Mesenchymal stem cell (in vitro differentiated cells and primary cell): ENCODE measurements at regions not wholly inside any gene's neighbourhood (a gene's known extent, or its start where the extent isn't known, plus 50 kb on each side); places are given as distances from the start of the nearest gene placed in this dataset.
"Not testable (repeated sequence)": the region's sequence is repeated elsewhere in the genome, so short reads cannot be mapped to it uniquely, and the experiment has no call there.

Experiments
- DNase-seq: peaks from one replicate; pipeline ENCODE4 v3.0.0-alpha.2; 2013
- H2AFZ ChIP-seq: one replicate; pipeline ENCODE4 v1.6.1; 2013; ENCODE audit warnings: low read depth, mild to moderate bottlenecking, control low read depth, inconsistent platforms, low read length, moderate library complexity
- H2AK5ac ChIP-seq: 2 replicates; pipeline ENCODE4 v1.6.1; 2013; ENCODE audit warnings: low read length, moderate library complexity, mild to moderate bottlenecking, inconsistent platforms; ENCODE audit not compliant: severe bottlenecking
- H2BK120ac ChIP-seq: one replicate; pipeline ENCODE4 v1.6.1; 2013; ENCODE audit warnings: low read depth, mild to moderate bottlenecking, inconsistent platforms, low read length, moderate library complexity
- H2BK12ac ChIP-seq, 2 experiments: one replicate each; pipeline ENCODE4 v1.6.1; 2013; ENCODE audit warnings: inconsistent platforms in 2 of 2, low read length in 2 of 2, mild to moderate bottlenecking in 2 of 2, moderate library complexity in 2 of 2, control low read depth in 1 of 2
- H2BK15ac ChIP-seq: one replicate; pipeline ENCODE4 v1.6.1; 2013; ENCODE audit warnings: mild to moderate bottlenecking, low read depth, inconsistent platforms; ENCODE audit not compliant: poor library complexity, severe bottlenecking
- H2BK5ac ChIP-seq: 2 replicates; pipeline ENCODE4 v1.6.1; 2013; ENCODE audit warnings: low read depth, mild to moderate bottlenecking, low read length, control low read depth, inconsistent platforms; ENCODE audit not compliant: poor library complexity, severe bottlenecking
- H3K14ac ChIP-seq, 2 experiments: one replicate each; pipeline ENCODE4 v1.6.1; 2013; ENCODE audit warnings: inconsistent platforms in 2 of 2, low read length in 2 of 2, control low read depth in 1 of 2, mild to moderate bottlenecking in 1 of 2, moderate library complexity in 1 of 2
- H3K18ac ChIP-seq, 2 experiments: one replicate each; pipeline ENCODE4 v1.6.1; 2013; ENCODE audit warnings: inconsistent platforms in 2 of 2, low read length in 2 of 2, control low read depth in 1 of 2, low read depth in 1 of 2, mild to moderate bottlenecking in 1 of 2
- H3K23ac ChIP-seq, 2 experiments: one replicate each; pipeline ENCODE4 v1.6.1; 2013; ENCODE audit warnings: inconsistent platforms in 2 of 2, low read length in 2 of 2, mild to moderate bottlenecking in 2 of 2, moderate library complexity in 2 of 2, control low read depth in 1 of 2
- H3K27ac ChIP-seq: 2 replicates; pipeline ENCODE4 v1.5.1; 2013; ENCODE audit warnings: mild to moderate bottlenecking, moderate library complexity, low read length, control low read depth, inconsistent platforms; ENCODE audit not compliant: poor library complexity, severe bottlenecking
- H3K27me3 ChIP-seq, 2 experiments: 2 replicates each; pipeline versions ENCODE4 v1.6.1 to v1.7.0; 2013; ENCODE audit warnings: low read length in 2 of 2, mild to moderate bottlenecking in 2 of 2, moderate library complexity in 2 of 2, control low read depth in 1 of 2, inconsistent platforms in 1 of 2; ENCODE audit not compliant: control insufficient read depth in 1 of 2, insufficient read depth in 1 of 2
- H3K36me3 ChIP-seq, 2 experiments: 2 replicates each; pipeline versions ENCODE4 v1.6.1 to v1.7.0; 2013; ENCODE audit warnings: low read length in 2 of 2, control low read depth in 1 of 2, inconsistent platforms in 1 of 2, low read depth in 1 of 2, mild to moderate bottlenecking in 1 of 2; ENCODE audit not compliant: insufficient read depth in 2 of 2, control insufficient read depth in 1 of 2
- H3K4ac ChIP-seq, 2 experiments: one replicate each; pipeline ENCODE4 v1.6.1; 2013; ENCODE audit warnings: inconsistent platforms in 2 of 2, low read length in 2 of 2, mild to moderate bottlenecking in 2 of 2, moderate library complexity in 2 of 2, control low read depth in 1 of 2, low read depth in 1 of 2
- H3K4me1 ChIP-seq: 2 replicates; pipeline ENCODE4 v1.6.1; 2013; ENCODE audit warnings: low read depth, low read length, control low read depth; ENCODE audit not compliant: control insufficient read depth, insufficient read depth
- H3K4me2 ChIP-seq: 2 replicates; pipeline ENCODE4 v1.6.1; 2013; ENCODE audit warnings: low read length, mild to moderate bottlenecking, inconsistent platforms; ENCODE audit not compliant: poor library complexity, severe bottlenecking
- H3K4me3 ChIP-seq, 2 experiments: 2 replicates each; pipeline versions ENCODE4 v1.5.1 to v1.7.0; 2013; ENCODE audit warnings: low read length in 2 of 2, mild to moderate bottlenecking in 2 of 2, control low read depth in 1 of 2, low read depth in 1 of 2; ENCODE audit not compliant: insufficient read depth in 1 of 2
- H3K79me1 ChIP-seq: replicated peaks from 2 replicates; pipeline ENCODE4 v1.6.1; 2013; ENCODE audit warnings: mild to moderate bottlenecking, control low read depth, low read length, inconsistent platforms; ENCODE audit not compliant: poor library complexity, severe bottlenecking
- H3K9ac ChIP-seq: 2 replicates; pipeline ENCODE4 v1.7.0; 2013; ENCODE audit warnings: mild to moderate bottlenecking, low read length, moderate library complexity
- H3K9me3 ChIP-seq: 2 replicates; pipeline ENCODE4 v1.7.0; 2013; ENCODE audit warnings: mild to moderate bottlenecking, low read length; ENCODE audit not compliant: control insufficient read depth
- H4K8ac ChIP-seq: one replicate; pipeline ENCODE4 v1.6.1; 2013; ENCODE audit warnings: inconsistent platforms, mild to moderate bottlenecking, low read length, moderate library complexity
- H4K91ac ChIP-seq: one replicate; pipeline ENCODE4 v1.6.1; 2013; ENCODE audit warnings: mild to moderate bottlenecking, low read length, inconsistent platforms
- WGBS: methylation state at CpG from one replicate; pipeline ENCODE4 v1.1.7; 2013; ENCODE audit warnings: mixed read lengths; 5-methylcytosine and 5-hydroxymethylcytosine counted together

DNA sequence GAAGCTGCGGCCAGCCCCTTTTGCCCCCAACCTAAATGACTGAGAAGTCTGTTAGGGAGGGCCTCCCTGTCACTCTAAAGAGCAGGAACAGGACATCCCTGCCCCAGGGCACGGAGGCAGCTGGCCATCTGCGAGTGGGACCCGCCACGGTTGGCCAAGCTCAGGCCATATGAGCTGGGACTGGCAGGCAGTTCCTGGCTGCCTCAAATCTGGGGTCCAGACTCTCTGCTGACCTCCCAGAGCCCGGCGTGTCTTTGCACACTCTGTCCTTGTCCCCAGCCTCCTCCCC is 143.0 kb downstream of the IGLL1 start:
- not testable (repeated sequence) for H2AFZ ChIP-seq, H2AK5ac ChIP-seq, H3K9ac ChIP-seq, H4K91ac ChIP-seq, H3K14ac ChIP-seq, H2BK12ac ChIP-seq, H3K79me1 ChIP-seq, H3K4ac ChIP-seq, H3K18ac ChIP-seq, H3K27ac ChIP-seq, DNase-seq, H3K27me3 ChIP-seq, H2BK15ac ChIP-seq, H4K8ac ChIP-seq, H3K23ac ChIP-seq, H3K4me1 ChIP-seq, H2BK120ac ChIP-seq, H3K9me3 ChIP-seq, H2BK5ac ChIP-seq, H3K36me3 ChIP-seq, H3K4me3 ChIP-seq, H3K4me2 ChIP-seq
- 94% methylated on average over 7 of the region's 7 CpGs for WGBS

DNA sequence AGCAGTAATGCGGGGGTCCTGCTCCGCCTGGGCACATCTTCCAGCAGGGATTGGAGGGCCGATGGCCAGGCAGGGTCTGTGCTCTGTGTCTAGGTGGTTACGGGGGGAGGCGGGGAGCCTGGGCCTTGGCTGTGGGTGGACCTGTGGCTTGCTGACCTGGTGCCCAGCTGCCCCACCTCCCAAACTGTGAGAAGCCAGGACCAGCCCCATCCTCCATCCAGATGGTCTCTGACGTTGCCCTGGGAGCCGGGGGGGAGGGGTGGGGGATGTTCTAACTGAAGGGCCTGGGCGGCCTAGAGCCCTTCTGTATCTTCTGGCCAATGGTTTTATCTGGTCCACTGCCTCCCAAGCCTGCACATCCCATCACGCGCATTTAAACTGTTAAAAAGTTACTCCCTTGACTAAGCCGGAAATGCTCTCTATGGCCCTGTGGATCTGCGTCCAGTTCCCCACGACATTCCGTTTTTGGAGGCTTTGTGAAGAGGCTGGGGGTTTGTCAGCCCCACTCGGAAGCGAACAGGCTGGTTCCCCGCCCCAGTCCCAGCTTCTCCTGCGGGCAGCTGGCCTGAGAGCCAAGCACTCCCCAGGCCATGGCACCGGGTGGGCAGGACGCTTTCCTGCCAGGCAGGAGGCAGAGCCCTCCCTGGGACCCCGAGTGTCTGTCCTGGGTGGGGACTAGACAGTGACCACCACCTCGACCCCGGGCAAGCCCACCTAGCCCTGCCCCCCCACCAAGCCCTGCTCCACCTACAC is 143.6 kb downstream of the IGLL1 start:
- not testable (repeated sequence) for H3K4me3 ChIP-seq, H3K36me3 ChIP-seq, H3K4ac ChIP-seq, H3K9me3 ChIP-seq, H2BK15ac ChIP-seq, H2AFZ ChIP-seq, H4K8ac ChIP-seq, H2BK5ac ChIP-seq, H2BK120ac ChIP-seq, H3K27me3 ChIP-seq, H3K14ac ChIP-seq, H3K9ac ChIP-seq, H3K23ac ChIP-seq, H3K27ac ChIP-seq, H3K4me2 ChIP-seq, DNase-seq, H2AK5ac ChIP-seq, H3K4me1 ChIP-seq, H3K79me1 ChIP-seq, H4K91ac ChIP-seq
- peak overlapping the region in 1 of 2 experiments; percentile 24 for H3K18ac ChIP-seq
- WGBS = 77% methylated on average over 20 of the region's 23 CpGs
- H2BK12ac ChIP-seq = peak overlapping the region in 1 of 2 experiments; percentile 39

DNA sequence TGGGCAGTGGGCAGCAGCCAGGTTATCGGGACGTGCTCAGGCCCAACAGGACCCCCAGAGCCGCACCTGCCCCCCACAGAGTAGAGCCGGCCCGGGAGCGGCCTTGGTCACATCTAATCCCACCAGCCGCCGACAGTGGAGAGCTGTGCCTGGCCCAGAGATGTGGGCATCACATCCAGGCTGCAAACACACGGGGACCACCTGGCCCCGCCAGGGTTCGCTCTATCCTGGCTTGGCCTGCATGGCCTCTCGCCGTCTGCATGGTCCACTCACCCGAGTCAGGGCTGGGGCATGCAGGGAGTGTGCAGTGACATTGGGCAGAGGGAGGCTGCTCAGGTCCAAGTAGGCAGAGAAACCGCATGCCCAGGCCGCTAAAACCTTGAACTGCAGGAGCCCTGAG is 144.9 kb downstream of the IGLL1 start:
- not testable (repeated sequence) for H2BK15ac ChIP-seq, H2BK12ac ChIP-seq, DNase-seq, H2AFZ ChIP-seq, H3K27ac ChIP-seq, H3K9me3 ChIP-seq, H2AK5ac ChIP-seq, H2BK120ac ChIP-seq, H3K18ac ChIP-seq, H4K8ac ChIP-seq, H3K4ac ChIP-seq, H3K79me1 ChIP-seq, H2BK5ac ChIP-seq, H3K4me3 ChIP-seq, H3K4me1 ChIP-seq, H3K36me3 ChIP-seq, H3K14ac ChIP-seq, H4K91ac ChIP-seq, H3K23ac ChIP-seq, H3K9ac ChIP-seq, H3K4me2 ChIP-seq
- WGBS = 91% methylated on average over 11 of the region's 16 CpGs
- peaks cover 0 to 15% of the 10 kb centered on the region in 2 experiments for H3K27me3 ChIP-seq

DNA sequence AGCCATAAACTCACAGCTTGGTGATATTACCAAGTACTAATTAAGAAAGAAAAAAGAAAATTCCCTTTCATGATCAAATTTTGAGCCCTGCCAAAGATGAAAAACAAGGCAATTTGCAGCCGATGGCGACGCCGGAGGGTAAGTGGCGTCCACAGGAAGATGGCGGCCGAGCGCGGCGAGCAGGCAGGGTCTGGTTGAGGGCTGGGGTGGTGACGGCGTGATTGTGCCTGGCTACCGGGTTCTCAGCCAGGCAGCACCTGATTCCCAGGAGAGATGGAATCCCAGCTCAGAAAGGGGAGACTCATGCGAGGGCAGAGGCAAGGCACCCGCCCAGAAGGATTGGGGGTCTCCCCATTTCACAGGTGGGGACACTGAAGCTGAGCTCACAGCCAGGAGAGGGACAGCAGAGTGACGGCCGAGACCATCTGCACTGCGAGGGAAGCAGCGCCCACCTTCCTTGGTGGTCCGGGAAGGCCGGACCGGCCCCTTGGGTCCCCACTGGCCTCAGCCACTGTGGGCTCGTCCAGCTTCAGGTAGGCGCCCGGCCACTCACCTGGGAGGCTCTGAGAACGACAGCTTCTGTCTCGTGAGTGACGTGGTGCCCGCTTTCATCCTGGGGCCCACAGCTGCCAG is 145.8 kb downstream of the IGLL1 start:
- H3K4ac ChIP-seq, H3K27ac ChIP-seq, H3K9ac ChIP-seq, H2BK5ac ChIP-seq, H2AK5ac ChIP-seq, H3K9me3 ChIP-seq, H2AFZ ChIP-seq, H3K18ac ChIP-seq, H3K14ac ChIP-seq, H3K4me1 ChIP-seq, H4K8ac ChIP-seq, H3K4me3 ChIP-seq, H2BK15ac ChIP-seq, H2BK120ac ChIP-seq, H4K91ac ChIP-seq, H3K23ac ChIP-seq, DNase-seq, H3K4me2 ChIP-seq, H3K79me1 ChIP-seq, H3K36me3 ChIP-seq: not testable (repeated sequence)
- Histone ChIP-seq H2BK12ac (peak overlapping the region in 1 of 2 experiments; percentile 54), H3K27me3 (peaks cover 0 to 15% of the 10 kb centered on the region in 2 experiments)
- 93% methylated on average over 29 of the region's 29 CpGs for WGBS
